ENCODE measurements at regions not wholly inside any gene's neighbourhood (a gene's known extent, or its start where the extent isn't known, plus 50 kb on each side); places are given as distances from the start of the nearest gene placed in this dataset.

- no peak for DNase-seq
Measured at GRCh38 chr4:110271986-110272385, 73.6 kb upstream of the ELOVL6 start.

- DNase-seq = no peak
Measured at GRCh38 chr4:110270492-110271197, 72.2 kb upstream of the ELOVL6 start.

- no peak for DNase-seq
Measured at GRCh38 chr4:110268790-110269189, 70.4 kb upstream of the ELOVL6 start.

DNA sequence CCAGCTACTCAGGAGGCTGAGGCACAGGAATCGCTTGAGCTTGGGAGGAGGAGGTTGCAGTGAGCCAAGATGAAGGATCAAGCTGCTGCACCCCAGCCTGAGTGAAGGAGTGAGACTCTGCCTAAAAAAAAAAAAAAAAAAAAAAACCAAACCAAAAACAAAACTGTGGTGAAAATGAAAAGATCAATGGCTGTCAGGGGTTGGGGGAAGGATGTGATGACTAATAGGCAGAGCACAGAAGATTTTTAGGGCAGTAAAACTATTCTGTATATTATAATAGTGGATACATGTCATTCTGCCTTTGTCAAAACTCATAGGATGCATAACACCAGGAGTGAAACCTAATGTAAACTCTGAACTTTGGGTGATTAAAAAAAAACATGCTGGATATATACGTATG is 69.9 kb upstream of the ELOVL6 start:
- DNase-seq = no peak

GRCh38 chr4:110266136-110266535 is 67.7 kb upstream of the ELOVL6 start:
- no peak for DNase-seq

DNA sequence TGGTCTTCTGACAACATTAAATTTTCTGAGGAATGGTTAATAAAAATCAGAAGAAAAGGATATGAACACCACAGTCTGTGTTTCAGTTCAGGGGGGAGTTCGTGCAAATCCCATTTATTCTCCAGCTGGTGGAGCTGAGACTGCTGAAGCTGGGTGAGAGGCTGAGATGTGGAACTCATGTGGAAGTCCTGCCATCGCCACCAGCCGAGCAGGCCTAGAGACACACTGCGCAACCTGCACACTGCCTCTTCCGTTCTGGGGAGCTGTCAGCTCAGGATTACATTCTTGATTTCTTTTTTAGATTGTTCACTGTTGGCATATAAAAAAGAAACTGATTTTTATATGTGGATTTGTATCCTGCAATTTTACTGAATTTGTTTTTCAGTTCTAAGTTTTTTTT is 66.6 kb upstream of the ELOVL6 start:
- DNase-seq = no peak

DNA sequence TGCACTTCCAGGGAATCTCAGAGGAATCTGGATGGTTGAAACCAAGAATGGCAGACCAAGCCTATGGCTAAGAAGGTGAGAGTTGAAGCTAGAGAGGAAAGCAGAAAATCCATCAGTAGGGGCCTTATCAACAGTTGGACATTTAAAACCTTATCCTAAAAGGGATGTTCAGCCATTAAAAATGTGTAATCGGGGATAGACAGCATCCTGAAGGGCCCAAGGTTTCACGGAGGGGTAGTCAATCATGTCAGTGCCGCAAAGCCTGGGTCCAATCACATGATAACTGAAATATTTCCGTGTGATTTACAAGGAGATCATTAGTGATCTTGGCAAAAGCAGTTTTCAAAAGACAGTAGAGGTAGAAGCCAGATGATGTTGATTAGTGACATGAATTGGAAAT is 61.9 kb upstream of the ELOVL6 start:
- no peak for DNase-seq

- DNase-seq = no peak
Measured at GRCh38 chr4:110250023-110250387, 51.6 kb upstream of the ELOVL6 start.

GRCh38 chr4:110248831-110249253 is 50.4 kb upstream of the ELOVL6 start:
- DNase-seq = no peak
